Sigmoid colon (tissue), 6 donors: ENCODE measurements at regions not wholly inside any gene's neighbourhood (a gene's known extent, or its start where the extent isn't known, plus 50 kb on each side); places are given as distances from the start of the nearest gene placed in this dataset.

Experiments used
- DNase-seq: peaks from one replicate; pipeline ENCODE4 v3.0.0-alpha.2; 2019
- H3K27ac ChIP-seq, 4 donors: fragments of 200-600 bp; sonication (generic); one replicate each; pipeline ENCODE4 v1.5.1; 2016 to 2019; ENCODE audit warnings: mild to moderate bottlenecking in 1 of 4
- H3K27me3 ChIP-seq, 3 donors: fragments of 200-600 bp; sonication (generic); one replicate each; pipeline ENCODE4 v1.5.1; 2019; ENCODE audit warnings: mild to moderate bottlenecking in 1 of 3
- H3K36me3 ChIP-seq, 4 donors: fragments of 200-600 bp; sonication (generic); one replicate each; pipeline ENCODE4 v1.5.1; 2016 to 2019
- H3K4me1 ChIP-seq, 4 donors: fragments of 200-600 bp; sonication (generic); one replicate each; pipeline ENCODE4 v1.5.1; 2017 to 2019
- H3K4me3 ChIP-seq, 4 donors: fragments of 200-600 bp; sonication (generic); one replicate each; pipeline ENCODE4 v1.5.1; 2017 to 2019; ENCODE audit warnings: mild to moderate bottlenecking in 2 of 4, moderate library complexity in 1 of 4
- H3K9me3 ChIP-seq, 4 donors: fragments of 200-600 bp in 3 of 4; sonication (generic) in 3 of 4; one replicate each; pipeline versions ENCODE4 v1.5.1 to v1.6.1; 2013 to 2019
- CTCF ChIP-seq, 4 experiments: fragments of 450-650 bp in 3 of 4; fragments of 200-600 bp in 1 of 4; IDR thresholded peaks; one replicate each; pipeline ENCODE4 v1.5.1; 2016 to 2019; ENCODE audit warnings: antibody characterized with exemption in 4 of 4, mild to moderate bottlenecking in 3 of 4, moderate library complexity in 2 of 4
- EP300 ChIP-seq, 4 donors: sonication (generic); formaldehyde crosslinking; IDR thresholded peaks; one replicate each; pipeline ENCODE4 v1.6.1; 2017; ENCODE audit warnings: antibody characterized with exemption in 4 of 4
- POLR2A ChIP-seq, 2 donors: fragments of 450-650 bp; IDR thresholded peaks; one replicate each; pipeline ENCODE4 v1.6.1; 2016; ENCODE audit warnings: antibody characterized with exemption in 2 of 2, mild to moderate bottlenecking in 2 of 2, moderate library complexity in 2 of 2
- POLR2AphosphoS5 ChIP-seq, 4 donors: sonication (generic); formaldehyde crosslinking; IDR thresholded peaks; one replicate each; pipeline ENCODE4 v1.6.1; 2017; ENCODE audit warnings: antibody characterized with exemption in 4 of 4
- WGBS, 2 donors: extraction: QIAGEN DNeasy Blood & Tissue Kit; methylation state at CpG; one replicate each; pipeline ENCODE4 v1.1.7; 2013; 5-methylcytosine and 5-hydroxymethylcytosine counted together
- intact Hi-C: fragments of 100-400 bp; cut with DNase I; formaldehyde crosslinking; loops from one replicate; pipeline ENCODE4 v1.15.1; 2023
- small RNA-seq, 3 donors: library from RNA; depleted of rRNA; stranded (forward); fragments of <200 nt; gene quantifications; one replicate each; pipeline ENCODE3, GENCODE V24; 2016
- donor health status: healthy with polysubstance abuse.
- donor health status: healthy.

- H3K4me1 ChIP-seq = peaks cover 0 to 19% (median 13%) of the 10 kb centered on the region in 4 donors
- TF ChIP-seq CTCF (IDR thresholded peaks at IDR 0.05) = no peak
- TF ChIP-seq EP300 (IDR thresholded peaks at IDR 0.05) = no peak
- TF ChIP-seq POLR2AphosphoS5 (IDR thresholded peaks at IDR 0.05) = no peak
- TF ChIP-seq POLR2A (IDR thresholded peaks at IDR 0.05) = no peak
- DNase-seq = no peak
- no peak overlapping the region for H3K27ac ChIP-seq
- no peaks in the 10 kb centered on the region for H3K36me3 ChIP-seq
- no peaks in the 10 kb centered on the region for H3K27me3 ChIP-seq
- no peaks in the 10 kb centered on the region for H3K9me3 ChIP-seq
- intact Hi-C loops = no loop called here
- no peak overlapping the region for H3K4me3 ChIP-seq
- WGBS, 2 donors = 89 to 92% methylated on average over 2 of the region's 2 CpGs
These were observed 50.9 kb upstream of the PTPN1 start for GRCh38 chr20:50459124-50459918.

- no peak for DNase-seq
- H3K4me3 ChIP-seq = no peak overlapping the region
- H3K9me3 ChIP-seq = no peaks in the 10 kb centered on the region
- no peaks in the 10 kb centered on the region for H3K27me3 ChIP-seq
- 73 to 84% methylated on average over 9 of the region's 9 CpGs for WGBS, 2 donors
- intact Hi-C loops = loop anchor here (2.0 to 10.0 kb wide), 3 partner anchors 81 to 335 kb away; no protein-coding TSS in a partner anchor
- TF ChIP-seq EP300 (IDR thresholded peaks at IDR 0.05) = no peak
- no peak for TF ChIP-seq POLR2AphosphoS5 (IDR thresholded peaks at IDR 0.05)
- no peak for TF ChIP-seq POLR2A (IDR thresholded peaks at IDR 0.05)
- TF ChIP-seq CTCF (IDR thresholded peaks at IDR 0.05) = no peak
- H3K4me1 ChIP-seq = peaks cover 0 to 22% (median 14%) of the 10 kb centered on the region in 4 donors
- peak overlapping the region; percentile 35 to 70 (median 43) for H3K27ac ChIP-seq
- H3K36me3 ChIP-seq = no peaks in the 10 kb centered on the region
These were observed 50.0 kb upstream of the PTPN1 start for GRCh38 chr20:50460115-50460607.

Small RNA genes in the stretch of these regions (small RNA-seq; reads per million reads assigned to genes)
- 0 reads per million in 3 donors for gene RN7SL636P
